ENCODE measurements at regions not wholly inside any gene's neighbourhood (a gene's known extent, or its start where the extent isn't known, plus 50 kb on each side); places are given as distances from the start of the nearest gene placed in this dataset.

DNA sequence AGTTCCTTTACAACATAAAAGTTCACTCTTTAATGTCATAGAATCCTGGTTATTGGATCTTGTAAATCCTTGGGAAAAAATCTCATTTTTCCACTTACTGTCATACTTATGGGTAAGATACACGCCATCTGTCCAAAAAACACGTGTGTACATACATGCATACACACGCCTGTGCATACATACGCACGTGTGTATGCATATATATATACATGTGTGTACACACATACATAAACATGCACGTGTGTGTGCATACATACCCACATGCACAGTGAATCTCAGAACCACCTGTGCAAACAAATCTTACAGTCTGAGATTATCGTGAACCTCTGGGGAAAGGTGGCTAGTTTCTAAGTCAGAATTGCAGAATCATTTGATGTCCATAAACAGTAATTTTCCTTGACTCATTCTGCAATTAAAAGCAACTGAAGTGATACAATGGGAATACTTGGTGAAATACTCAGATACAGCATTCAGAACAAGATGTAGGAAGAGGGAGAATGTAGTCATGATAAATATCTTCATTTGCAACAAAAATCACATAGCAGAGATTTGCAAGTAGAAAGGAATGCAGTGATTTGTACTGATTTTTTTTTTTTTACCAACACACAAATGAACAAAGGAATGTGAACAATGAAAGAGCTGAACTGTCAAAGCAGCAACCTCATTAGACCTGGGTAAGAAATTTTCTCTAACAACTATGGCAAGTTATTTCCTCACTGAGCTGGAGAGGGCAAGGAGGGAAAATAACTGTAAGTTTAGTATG, 160.6 kb upstream of the POU1F1 start:
- no peak for TF ChIP-seq KLF16 (CRISPR knock-in tag; IDR thresholded peaks at IDR 0.05)
- TF ChIP-seq, protein P1, sequence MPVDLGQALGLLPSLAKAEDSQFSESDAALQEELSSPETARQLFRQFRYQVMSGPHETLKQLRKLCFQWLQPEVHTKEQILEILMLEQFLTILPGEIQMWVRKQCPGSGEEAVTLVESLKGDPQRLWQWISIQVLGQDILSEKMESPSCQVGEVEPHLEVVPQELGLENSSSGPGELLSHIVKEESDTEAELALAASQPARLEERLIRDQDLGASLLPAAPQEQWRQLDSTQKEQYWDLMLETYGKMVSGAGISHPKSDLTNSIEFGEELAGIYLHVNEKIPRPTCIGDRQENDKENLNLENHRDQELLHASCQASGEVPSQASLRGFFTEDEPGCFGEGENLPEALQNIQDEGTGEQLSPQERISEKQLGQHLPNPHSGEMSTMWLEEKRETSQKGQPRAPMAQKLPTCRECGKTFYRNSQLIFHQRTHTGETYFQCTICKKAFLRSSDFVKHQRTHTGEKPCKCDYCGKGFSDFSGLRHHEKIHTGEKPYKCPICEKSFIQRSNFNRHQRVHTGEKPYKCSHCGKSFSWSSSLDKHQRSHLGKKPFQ (CRISPR knock-in tag; IDR thresholded peaks at IDR 0.05; ENCODE audit: insufficient replicate concordance), result no peak
- no peak for TF ChIP-seq ARNTL (CRISPR knock-in tag; IDR thresholded peaks at IDR 0.05)

Data from HepG2 (cell line).